IMR-90 (cell line): ENCODE measurements at regions not wholly inside any gene's neighbourhood (a gene's known extent, or its start where the extent isn't known, plus 50 kb on each side); places are given as distances from the start of the nearest gene placed in this dataset.

Source experiments
- ATAC-seq: fragments of 200-7000 bp; cut with Tn5 transposase; 2 replicates; pipeline ENCODE4 v1.9.1; 2020; ENCODE audit warnings: low read depth, mild to moderate bottlenecking, moderate library complexity
- BruUV-seq: library from RNA; stranded (reverse); fragments of 400-500 nt; replicated peaks from 2 replicates; lab custom pipeline; 2021; lab: Mats Ljungman, UMichigan
- CTCF ChIA-PET: fragments of 300-600 bp; formaldehyde crosslinking; extraction: SDS; loops from one replicate; lab custom pipeline; 2021; ENCODE audit warnings: antibody characterized with exemption; lab: Yijun Ruan, JAX
- POLR2A ChIA-PET: fragments of 300-600 bp; sonication (Branson Sonifier 250); formaldehyde crosslinking; loops from one replicate; lab custom pipeline; 2022; ENCODE audit warnings: antibody characterized with exemption; ENCODE audit not compliant: unreplicated experiment; lab: Charles Lee
- DNase-seq: peaks from one replicate; pipeline ENCODE4 v3.0.0; 2013
- H2AFZ ChIP-seq: replicated peaks from 2 replicates; pipeline ENCODE3; 2013; ENCODE audit warnings: low read length, mild to moderate bottlenecking; ENCODE audit not compliant: poor library complexity
- H2AK5ac ChIP-seq: 2 replicates; pipeline ENCODE4 v1.6.1; 2013; ENCODE audit warnings: low read depth, low read length, inconsistent platforms
- H2AK9ac ChIP-seq: replicated peaks from 2 replicates; pipeline ENCODE3; 2013; ENCODE audit warnings: mild to moderate bottlenecking, low read depth, low read length, moderate library complexity; ENCODE audit not compliant: poor library complexity
- H2BK120ac ChIP-seq: 2 replicates; pipeline ENCODE4 v1.6.1; 2013; ENCODE audit warnings: low read depth, low read length, inconsistent platforms
- H2BK15ac ChIP-seq: 3 replicates; pipeline ENCODE4 v1.6.1; 2013; ENCODE audit warnings: low read depth, low read length, inconsistent platforms
- H2BK20ac ChIP-seq: 2 replicates; pipeline ENCODE4 v1.6.1; 2013; ENCODE audit warnings: low read depth, mild to moderate bottlenecking, inconsistent platforms, low read length, moderate library complexity
- H2BK5ac ChIP-seq: 2 replicates; pipeline ENCODE4 v1.6.1; 2013; ENCODE audit warnings: mild to moderate bottlenecking, low read depth, low read length, inconsistent platforms; ENCODE audit not compliant: poor library complexity, severe bottlenecking
- H3K14ac ChIP-seq: replicated peaks from 2 replicates; pipeline ENCODE4 v1.6.1; 2013; ENCODE audit warnings: low read depth, low read length, inconsistent platforms
- H3K18ac ChIP-seq: 2 replicates; pipeline ENCODE4 v1.6.1; 2013; ENCODE audit warnings: low read depth, low read length, control low read depth
- H3K23ac ChIP-seq: 2 replicates; pipeline ENCODE4 v1.6.1; 2013; ENCODE audit warnings: low read depth, low read length, inconsistent platforms
- H3K27ac ChIP-seq: 2 replicates; pipeline ENCODE4 v1.5.1; 2013; ENCODE audit warnings: mild to moderate bottlenecking, control low read depth, low read length; ENCODE audit not compliant: insufficient read depth
- H3K27me3 ChIP-seq: 2 replicates; pipeline ENCODE4 v1.6.1; 2013; ENCODE audit warnings: low read length; ENCODE audit not compliant: control insufficient read depth, insufficient read depth
- H3K36me3 ChIP-seq: 2 replicates; pipeline ENCODE4 v1.6.1; 2013; ENCODE audit warnings: low read length, mixed read lengths; ENCODE audit not compliant: control insufficient read depth, insufficient read depth
- H3K4ac ChIP-seq: 2 replicates; pipeline ENCODE4 v1.6.1; 2013; ENCODE audit warnings: low read depth, low read length, inconsistent platforms
- H3K4me1 ChIP-seq: 2 replicates; pipeline ENCODE4 v1.6.1; 2013; ENCODE audit warnings: low read length, mixed read lengths; ENCODE audit not compliant: control insufficient read depth, insufficient read depth
- H3K4me2 ChIP-seq: 2 replicates; pipeline ENCODE4 v1.6.1; 2013; ENCODE audit warnings: low read depth, mild to moderate bottlenecking, control low read depth, low read length, moderate library complexity
- H3K4me3 ChIP-seq: 2 replicates; pipeline ENCODE4 v1.5.1; 2013; ENCODE audit warnings: low read depth, mild to moderate bottlenecking, control low read depth, low read length, moderate library complexity; ENCODE audit not compliant: insufficient read depth
- H3K56ac ChIP-seq: 2 replicates; pipeline ENCODE4 v1.6.1; 2013; ENCODE audit warnings: low read length, inconsistent platforms; ENCODE audit not compliant: insufficient read depth; ENCODE audit errors: extremely low read depth
- H3K79me1 ChIP-seq, 2 experiments: 2 replicates each; pipeline ENCODE4 v1.6.1; 2013; ENCODE audit warnings: low read length in 2 of 2, inconsistent platforms in 1 of 2, low read depth in 1 of 2
- H3K9ac ChIP-seq: 2 replicates; pipeline ENCODE4 v1.6.1; 2013; ENCODE audit warnings: low read depth, low read length, control low read depth
- H3K9me1 ChIP-seq: 2 replicates; pipeline ENCODE4 v1.6.1; 2013; ENCODE audit warnings: low read length, inconsistent platforms; ENCODE audit not compliant: insufficient read depth
- H3K9me3 ChIP-seq: 2 replicates; pipeline ENCODE4 v1.6.1; 2013; ENCODE audit warnings: low read length; ENCODE audit not compliant: control insufficient read depth, insufficient read depth
- H4K20me1 ChIP-seq: 2 replicates; pipeline ENCODE4 v1.6.1; 2013; ENCODE audit warnings: low read length, inconsistent platforms; ENCODE audit not compliant: insufficient read depth
- H4K5ac ChIP-seq: 2 replicates; pipeline ENCODE4 v1.6.1; 2013; ENCODE audit warnings: mild to moderate bottlenecking, low read depth, low read length, control low read depth
- H4K8ac ChIP-seq, 2 experiments: 2 replicates each; pipeline ENCODE4 v1.6.1; 2013; ENCODE audit warnings: low read depth in 2 of 2, low read length in 2 of 2, control low read depth in 1 of 2, inconsistent platforms in 1 of 2
- H4K91ac ChIP-seq: 2 replicates; pipeline ENCODE4 v1.6.1; 2013; ENCODE audit warnings: low read depth, low read length, inconsistent platforms; ENCODE audit not compliant: insufficient read depth
- CHD1 ChIP-seq: IDR thresholded peaks from 2 replicates; pipeline ENCODE4 v1.6.1; 2012; ENCODE audit warnings: low read depth, low read length, improper control_type of control experiment
- WGBS, 2 experiments: methylation state at CpG; one replicate each; pipeline versions ENCODE4 v1.1.5 to v1.1.7; 2013; ENCODE audit warnings: missing lambda C conversion rate in 2 of 2; ENCODE audit not compliant: insufficient read length in 1 of 2; ENCODE audit errors: extremely low coverage in 2 of 2; 5-methylcytosine and 5-hydroxymethylcytosine counted together
- dilution Hi-C: fragments of 300-500 bp; cut with HindIII; formaldehyde crosslinking; loops from one replicate; pipeline ENCODE4 v1.14.3; 2018; ENCODE audit warnings: low sequenced_read_pairs; ENCODE audit not compliant: unreplicated experiment
- in situ Hi-C: fragments of 300-500 bp; cut with MboI; formaldehyde crosslinking; loops from 3 replicates; pipeline ENCODE4 v1.14.3; 2019; ENCODE audit warnings: low sequenced_read_pairs, inconsistent platforms, mixed read lengths
- intact Hi-C: fragments of 100-400 bp; cut with micrococcal nuclease; formaldehyde crosslinking; loops from 2 replicates; pipeline ENCODE4 v1.10.0; 2022

DNA sequence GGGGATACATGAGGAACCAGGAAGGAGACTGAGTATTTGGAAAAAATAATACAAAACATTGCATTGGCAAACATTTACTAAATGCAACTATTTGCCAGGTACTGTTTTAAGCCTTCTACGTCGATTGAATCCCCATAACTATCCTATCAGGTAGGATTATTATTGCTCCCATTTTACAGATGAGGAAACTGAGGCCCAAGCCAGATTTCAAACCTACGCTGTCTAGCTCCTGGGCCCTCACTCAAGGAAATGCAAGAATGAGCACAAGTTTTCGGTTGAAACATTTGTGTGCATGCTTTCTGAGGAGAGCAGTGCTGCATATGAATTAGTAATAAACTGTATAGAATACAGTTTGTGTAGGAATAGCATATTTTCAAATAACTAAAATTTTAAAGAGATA lies 206.7 kb downstream of the CEP135 start:
- intact Hi-C loops (no loop called here), in situ Hi-C loops (no loop called here), dilution Hi-C loops (no loop called here)
- Histone ChIP-seq H3K23ac (no peak overlapping the region), H2AK5ac (no peak overlapping the region), H3K9ac (no peak overlapping the region), H3K14ac (no peak overlapping the region), H3K9me3 (no peaks in the 10 kb centered on the region), H3K79me1 (no peaks in the 10 kb centered on the region), H2BK5ac (no peak overlapping the region), H3K27me3 (no peaks in the 10 kb centered on the region), H3K27ac (no peak overlapping the region), H2BK120ac (no peak overlapping the region), H2BK15ac (no peak overlapping the region), H4K5ac (no peak overlapping the region), H2AK9ac (no peak overlapping the region), H3K4ac (no peak overlapping the region), H3K56ac (no peak overlapping the region), H4K8ac (no peak overlapping the region), H3K4me2 (no peak overlapping the region), H3K4me3 (no peak overlapping the region), H4K91ac (no peak overlapping the region), H3K9me1 (no peaks in the 10 kb centered on the region), H4K20me1 (no peaks in the 10 kb centered on the region), H2BK20ac (no peak overlapping the region), H2AFZ (no peak overlapping the region), H3K36me3 (no peaks in the 10 kb centered on the region), H3K18ac (no peak overlapping the region), H3K4me1 (no peaks in the 10 kb centered on the region)
- TF ChIP-seq CHD1 = no peak
- ATAC-seq (no peak), DNase-seq (no peak)
- no TSS peak for BruUV-seq
- ChIA-PET POLR2A (no interaction called here), CTCF (no interaction called here)
- WGBS, 2 experiments = no CpG with 5 or more reads among the region's 4 CpGs
